ENCODE measurements at regions not wholly inside any gene's neighbourhood (a gene's known extent, or its start where the extent isn't known, plus 50 kb on each side); places are given as distances from the start of the nearest gene placed in this dataset.

GRCh38 chr3:193929373-193929772 is 206.6 kb upstream of the HES1 start:
- TF ChIP-seq CTCF (IDR thresholded peaks at IDR 0.05), result no peak
- TF ChIP-seq POLR2A (IDR thresholded peaks at IDR 0.05), result no peak

Measured in adrenal gland (tissue), 5 donors.